B cell (primary cell): ENCODE measurements at regions not wholly inside any gene's neighbourhood (a gene's known extent, or its start where the extent isn't known, plus 50 kb on each side); places are given as distances from the start of the nearest gene placed in this dataset.

ENCODE experiments used
- EZH2 ChIP-seq: IDR thresholded peaks from 2 replicates; pipeline ENCODE4 v1.6.1; 2012; ENCODE audit warnings: borderline replicate concordance, low read depth, mild to moderate bottlenecking, moderate library complexity, low read length; ENCODE audit not compliant: insufficient read depth, poor library complexity, severe bottlenecking
- TF ChIP-seq, protein P1 (sequence below): fragments of 200-600 bp; IDR thresholded peaks from one replicate; pipeline ENCODE4 v1.8.0; 2022; ENCODE audit warnings: antibody characterized with exemption, mild to moderate bottlenecking

DNA sequence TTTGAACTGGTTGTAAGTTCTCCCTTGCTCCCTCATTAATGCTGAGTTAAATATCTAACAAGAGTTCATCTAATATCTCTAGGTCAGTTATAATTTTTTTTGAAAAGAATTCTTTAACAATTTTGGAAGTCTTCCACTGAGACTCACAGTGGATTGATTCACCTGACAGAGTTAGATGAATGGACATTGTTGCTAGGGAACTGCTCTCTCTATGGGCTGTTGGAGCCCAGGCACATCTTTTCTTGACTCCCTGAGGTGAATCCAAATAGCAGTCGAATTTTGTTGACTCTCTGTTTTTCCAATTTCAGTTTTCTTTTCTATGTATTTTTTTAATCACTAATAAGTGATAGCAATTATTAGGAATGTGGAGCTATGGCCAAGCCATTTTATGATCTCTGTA, 996.1 kb upstream of the PABPC4L start:
- TF ChIP-seq EZH2 = no peak
- TF ChIP-seq, protein P1, sequence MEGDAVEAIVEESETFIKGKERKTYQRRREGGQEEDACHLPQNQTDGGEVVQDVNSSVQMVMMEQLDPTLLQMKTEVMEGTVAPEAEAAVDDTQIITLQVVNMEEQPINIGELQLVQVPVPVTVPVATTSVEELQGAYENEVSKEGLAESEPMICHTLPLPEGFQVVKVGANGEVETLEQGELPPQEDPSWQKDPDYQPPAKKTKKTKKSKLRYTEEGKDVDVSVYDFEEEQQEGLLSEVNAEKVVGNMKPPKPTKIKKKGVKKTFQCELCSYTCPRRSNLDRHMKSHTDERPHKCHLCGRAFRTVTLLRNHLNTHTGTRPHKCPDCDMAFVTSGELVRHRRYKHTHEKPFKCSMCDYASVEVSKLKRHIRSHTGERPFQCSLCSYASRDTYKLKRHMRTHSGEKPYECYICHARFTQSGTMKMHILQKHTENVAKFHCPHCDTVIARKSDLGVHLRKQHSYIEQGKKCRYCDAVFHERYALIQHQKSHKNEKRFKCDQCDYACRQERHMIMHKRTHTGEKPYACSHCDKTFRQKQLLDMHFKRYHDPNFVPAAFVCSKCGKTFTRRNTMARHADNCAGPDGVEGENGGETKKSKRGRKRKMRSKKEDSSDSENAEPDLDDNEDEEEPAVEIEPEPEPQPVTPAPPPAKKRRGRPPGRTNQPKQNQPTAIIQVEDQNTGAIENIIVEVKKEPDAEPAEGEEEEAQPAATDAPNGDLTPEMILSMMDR = no peak
